ENCODE measurements at regions not wholly inside any gene's neighbourhood (a gene's known extent, or its start where the extent isn't known, plus 50 kb on each side); places are given as distances from the start of the nearest gene placed in this dataset.
"Not testable (repeated sequence)": the region's sequence is repeated elsewhere in the genome, so short reads cannot be mapped to it uniquely, and the experiment has no call there.

GRCh38 chr5:91639744-91640143 is 256.6 kb upstream of the ARRDC3 start:
- no peak for DNase-seq

- no peak for DNase-seq
These were observed 254.9 kb upstream of the ARRDC3 start for GRCh38 chr5:91638010-91638409.

GRCh38 chr5:91635950-91636734 is 253.0 kb upstream of the ARRDC3 start:
- no peak for DNase-seq

GRCh38 chr5:91632871-91633270 is 249.8 kb upstream of the ARRDC3 start:
- DNase-seq, result no peak

- DNase-seq, result no peak
These were observed 228.6 kb upstream of the ARRDC3 start for GRCh38 chr5:91611746-91612145.

- no peak for DNase-seq
These were observed 224.6 kb upstream of the ARRDC3 start for GRCh38 chr5:91607675-91608074.

GRCh38 chr5:91599863-91600262 is 216.7 kb upstream of the ARRDC3 start:
- no peak for DNase-seq

- DNase-seq, result no peak
These were observed 215.1 kb upstream of the ARRDC3 start for GRCh38 chr5:91598216-91598615.

- no peak for DNase-seq
These were observed 212.3 kb upstream of the ARRDC3 start for GRCh38 chr5:91595424-91595823.

GRCh38 chr5:91591076-91591475 is 208.0 kb upstream of the ARRDC3 start:
- DNase-seq, result no peak

- no peak for DNase-seq
These were observed 203.1 kb upstream of the ARRDC3 start for GRCh38 chr5:91586232-91586631.

- DNase-seq, result no peak
These were observed 201.2 kb upstream of the ARRDC3 start for GRCh38 chr5:91584352-91584751.

GRCh38 chr5:91566012-91566411 is 182.9 kb upstream of the ARRDC3 start:
- DNase-seq, result not testable (repeated sequence)

- no peak for DNase-seq
These were observed 179.8 kb upstream of the ARRDC3 start for GRCh38 chr5:91562922-91563321.

GRCh38 chr5:91541696-91542095 is 158.6 kb upstream of the ARRDC3 start:
- no peak for DNase-seq

- DNase-seq, result no peak
These were observed 155.1 kb upstream of the ARRDC3 start for GRCh38 chr5:91538179-91538578.

GRCh38 chr5:91535499-91535898 is 152.4 kb upstream of the ARRDC3 start:
- DNase-seq, result no peak

GRCh38 chr5:91534332-91534731 is 151.2 kb upstream of the ARRDC3 start:
- DNase-seq, result no peak

GRCh38 chr5:91532779-91533178 is 149.7 kb upstream of the ARRDC3 start:
- no peak for DNase-seq

GRCh38 chr5:91532281-91532680 is 149.2 kb upstream of the ARRDC3 start:
- no peak for DNase-seq

GRCh38 chr5:91528831-91529230 is 145.7 kb upstream of the ARRDC3 start:
- peak; percentile 4 for DNase-seq

GRCh38 chr5:91521785-91522184 is 138.7 kb upstream of the ARRDC3 start:
- no peak for DNase-seq

GRCh38 chr5:91521334-91521733 is 138.2 kb upstream of the ARRDC3 start:
- DNase-seq, result no peak

- no peak for DNase-seq
These were observed 131.3 kb upstream of the ARRDC3 start for GRCh38 chr5:91514400-91514799.

GRCh38 chr5:91503321-91503720 is 120.2 kb upstream of the ARRDC3 start:
- no peak for DNase-seq

All from NCI-H1092 treated with DMSO at 0.1 percent for 48 hours (cell line).